Right forelimb (tissue), 1 donor: ENCODE measurements at regions not wholly inside any gene's neighbourhood (a gene's known extent, or its start where the extent isn't known, plus 50 kb on each side); places are given as distances from the start of the nearest gene placed in this dataset.

Source experiments
- DNase-seq: peaks from one replicate; pipeline ENCODE4 v3.0.0-alpha.2; 2018

DNA sequence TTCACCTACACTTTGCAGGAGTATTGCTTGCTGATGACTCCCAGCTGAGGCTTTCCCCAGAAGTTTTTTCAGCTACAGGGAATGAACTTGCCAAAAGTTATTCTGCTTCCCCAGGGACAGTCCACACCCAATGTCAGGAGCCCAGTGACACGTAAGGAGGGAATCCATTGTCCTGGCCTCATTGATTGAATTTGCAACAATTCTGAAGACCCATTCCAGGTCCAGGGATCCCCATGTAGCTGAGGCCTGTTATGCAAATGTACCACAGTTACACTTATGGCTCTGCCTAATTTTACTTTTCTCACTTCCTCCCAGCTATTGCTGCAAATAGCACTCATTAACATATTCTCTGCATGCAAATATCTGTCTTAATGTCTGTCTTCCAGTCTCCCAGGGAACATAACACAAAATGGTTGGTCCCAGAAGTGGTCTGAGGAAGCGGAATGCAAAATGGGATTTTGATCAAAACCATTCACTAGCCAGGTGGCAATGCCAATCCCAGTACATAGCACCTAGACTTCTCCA lies 113.7 kb upstream of the ACTRT1 start:
- DNase-seq = no peak

DNA sequence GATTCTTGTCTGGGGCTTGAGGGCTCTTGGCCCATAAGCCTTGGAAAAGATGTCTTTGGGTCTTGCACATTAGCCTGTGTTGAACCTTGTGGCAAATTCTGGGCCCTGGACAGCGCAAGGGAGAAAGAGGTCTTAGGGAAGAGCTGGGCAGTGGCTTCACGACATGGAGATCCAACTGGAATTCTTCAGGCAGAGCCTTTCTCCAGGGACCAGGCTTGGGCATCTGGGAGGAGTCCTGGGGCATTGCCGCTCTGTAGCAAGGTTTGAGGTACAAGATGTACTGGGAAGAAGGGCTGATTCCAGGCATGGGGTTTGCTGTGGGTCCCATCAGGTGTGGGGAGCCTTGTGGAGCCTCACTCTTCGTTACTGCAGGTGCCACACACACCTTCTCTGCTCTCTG lies 104.0 kb upstream of the ACTRT1 start:
- no peak for DNase-seq

DNA sequence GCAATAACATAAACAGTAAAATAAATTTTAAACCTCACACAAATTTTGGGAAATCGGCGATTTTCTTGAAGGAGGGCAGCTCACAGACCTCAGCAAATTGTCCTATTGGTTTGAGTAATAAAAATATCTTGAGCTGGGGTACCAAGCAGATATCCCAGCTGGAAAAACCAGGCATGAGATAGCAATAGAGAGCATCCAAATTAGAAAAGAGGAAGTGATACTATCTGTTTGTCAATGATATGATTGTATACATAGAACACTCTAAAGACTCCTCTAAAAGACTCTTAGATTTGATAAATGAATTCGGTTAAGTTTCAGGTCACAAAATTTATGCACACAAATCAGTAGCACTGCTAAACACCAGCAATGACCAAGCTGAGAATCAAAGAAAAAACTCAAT lies 90.5 kb upstream of the ACTRT1 start:
- no peak for DNase-seq

DNA sequence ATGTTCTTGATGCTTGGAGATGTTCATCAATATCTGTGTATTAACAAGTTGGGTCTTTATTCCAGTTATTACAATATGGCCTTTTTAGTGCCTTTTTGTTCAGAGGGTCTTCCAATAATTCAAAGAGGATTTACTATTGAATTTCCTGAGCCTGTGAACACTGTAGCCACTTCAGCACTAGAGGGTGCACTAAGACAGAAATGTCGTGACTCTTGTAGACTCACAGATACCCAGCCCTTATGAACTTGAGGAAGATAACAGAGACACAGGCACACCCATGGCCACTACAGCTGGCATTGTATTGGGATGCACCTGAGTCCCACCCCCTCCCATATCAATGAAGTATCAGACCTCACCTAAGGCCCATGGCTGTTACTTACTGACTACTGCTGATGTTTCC lies 54.4 kb upstream of the ACTRT1 start:
- no peak for DNase-seq

DNA sequence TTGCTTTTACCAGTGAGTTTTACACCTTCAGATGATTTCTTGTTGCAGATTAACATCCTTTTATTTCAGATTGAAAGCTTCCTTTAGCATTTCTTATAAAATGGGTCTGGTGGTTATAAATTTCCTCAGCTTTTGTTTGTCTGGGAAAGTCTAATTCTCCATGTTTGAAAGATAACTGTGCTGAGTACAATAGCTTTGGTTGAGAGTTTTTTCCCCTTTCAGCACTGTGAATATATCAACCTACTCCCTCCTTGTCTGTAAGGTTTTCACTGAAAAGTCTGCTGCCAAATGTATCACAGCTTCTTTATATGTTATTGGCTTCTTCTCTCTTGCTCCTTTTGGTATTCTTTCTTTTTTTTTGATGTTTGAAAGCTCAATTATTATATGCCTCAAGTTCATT lies 53.5 kb upstream of the ACTRT1 start:
- no peak for DNase-seq
